Activated CD8-positive, alpha-beta memory T cell treated with anti-CD3 and anti-CD28 coated beads, Interleukin-2, amount 50 U/mL, for 4 hours (primary cell): ENCODE measurements at regions not wholly inside any gene's neighbourhood (a gene's known extent, or its start where the extent isn't known, plus 50 kb on each side); places are given as distances from the start of the nearest gene placed in this dataset.

Experiments used
- DNase-seq: peaks from one replicate; pipeline ENCODE4 v3.0.0-alpha.2; 2020

GRCh38 chr20:56805313-56805712, 176.2 kb downstream of the TFAP2C start:
- DNase-seq, result no peak

DNA sequence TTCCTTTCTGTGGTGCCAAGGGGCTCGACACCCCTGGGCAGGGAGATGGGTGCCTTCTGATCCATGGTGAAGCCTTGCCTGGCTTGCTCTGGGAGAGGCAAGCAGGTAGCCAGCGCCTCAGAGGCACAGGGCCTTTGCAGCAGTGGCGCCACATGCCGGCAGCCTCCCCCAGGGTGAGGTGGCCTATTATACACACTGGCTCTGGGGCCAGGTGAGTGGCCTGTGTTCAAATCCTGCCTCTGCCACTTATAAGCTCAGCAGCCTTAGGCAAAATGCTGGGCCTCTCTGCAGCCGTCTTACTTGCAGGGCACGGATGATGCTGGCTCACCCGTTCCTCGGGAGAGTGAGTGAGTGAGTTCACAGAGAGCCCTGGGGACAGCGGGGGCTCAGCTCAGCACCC, 176.9 kb downstream of the TFAP2C start:
- no peak for DNase-seq

GRCh38 chr20:56806952-56807517, 177.9 kb downstream of the TFAP2C start:
- no peak for DNase-seq

GRCh38 chr20:56808117-56808725, 179.1 kb downstream of the TFAP2C start:
- DNase-seq, result no peak

- no peak for DNase-seq
These were observed 179.6 kb downstream of the TFAP2C start for GRCh38 chr20:56808732-56809131.

GRCh38 chr20:56809668-56810067, 180.6 kb downstream of the TFAP2C start:
- no peak for DNase-seq

DNA sequence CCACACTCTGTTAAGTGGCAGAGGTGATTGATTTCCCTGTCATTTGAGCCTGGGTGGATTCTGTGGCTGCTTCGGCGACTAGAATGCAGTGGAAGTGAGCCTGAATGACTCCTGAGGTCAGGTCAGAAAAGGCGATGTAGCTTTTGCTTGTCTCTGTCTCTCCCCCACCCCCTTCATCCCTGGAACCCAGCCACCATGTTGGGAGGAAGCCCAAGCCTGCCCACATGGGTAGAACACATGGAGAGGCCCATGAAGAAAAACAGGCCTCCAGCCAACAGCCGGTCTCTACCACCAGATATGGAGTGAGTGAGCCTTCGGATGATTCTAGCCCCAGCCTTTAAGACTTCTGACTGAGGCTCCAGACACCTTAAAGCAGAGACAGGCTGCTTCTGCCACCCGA, 181.0 kb downstream of the TFAP2C start:
- no peak for DNase-seq

DNA sequence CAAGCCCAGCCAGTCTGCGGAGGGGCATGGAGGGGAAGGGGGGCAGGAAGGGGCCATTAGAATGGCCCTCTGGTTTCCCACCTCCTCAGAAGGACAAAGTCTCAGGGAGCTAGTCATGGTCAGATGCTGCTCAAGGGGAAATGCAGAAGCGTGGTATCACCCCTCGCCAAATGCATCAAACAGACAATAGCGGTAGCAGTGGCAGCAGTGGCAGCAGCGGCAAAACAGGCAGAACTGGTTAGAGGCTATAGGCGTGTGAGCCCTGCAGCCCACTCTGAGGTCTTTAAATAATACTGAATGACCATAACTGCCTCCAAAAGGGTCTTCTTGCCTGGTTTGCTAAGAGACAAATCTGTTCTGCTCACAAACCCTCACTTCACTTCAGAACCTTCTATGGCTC, 186.7 kb downstream of the TFAP2C start:
- DNase-seq, result no peak

DNA sequence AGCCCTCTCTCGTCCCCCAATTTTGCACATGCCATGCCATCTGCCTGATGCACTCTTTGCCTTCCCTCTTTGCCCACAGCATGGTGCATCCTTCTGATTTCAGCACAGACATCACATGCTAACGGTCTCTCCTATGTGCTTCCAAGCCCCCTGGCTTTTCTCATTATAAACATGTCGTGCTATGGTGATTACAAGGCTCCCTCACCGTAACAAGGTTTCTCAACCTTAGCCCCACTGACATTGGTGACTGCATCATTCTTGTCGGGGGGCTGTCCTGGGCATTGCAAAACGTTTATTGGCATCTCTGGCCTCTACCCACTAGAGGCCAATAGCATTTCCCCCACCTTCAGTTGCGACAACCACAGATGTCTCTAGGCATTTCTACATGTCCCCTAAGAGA, 187.2 kb downstream of the TFAP2C start:
- no peak for DNase-seq

DNA sequence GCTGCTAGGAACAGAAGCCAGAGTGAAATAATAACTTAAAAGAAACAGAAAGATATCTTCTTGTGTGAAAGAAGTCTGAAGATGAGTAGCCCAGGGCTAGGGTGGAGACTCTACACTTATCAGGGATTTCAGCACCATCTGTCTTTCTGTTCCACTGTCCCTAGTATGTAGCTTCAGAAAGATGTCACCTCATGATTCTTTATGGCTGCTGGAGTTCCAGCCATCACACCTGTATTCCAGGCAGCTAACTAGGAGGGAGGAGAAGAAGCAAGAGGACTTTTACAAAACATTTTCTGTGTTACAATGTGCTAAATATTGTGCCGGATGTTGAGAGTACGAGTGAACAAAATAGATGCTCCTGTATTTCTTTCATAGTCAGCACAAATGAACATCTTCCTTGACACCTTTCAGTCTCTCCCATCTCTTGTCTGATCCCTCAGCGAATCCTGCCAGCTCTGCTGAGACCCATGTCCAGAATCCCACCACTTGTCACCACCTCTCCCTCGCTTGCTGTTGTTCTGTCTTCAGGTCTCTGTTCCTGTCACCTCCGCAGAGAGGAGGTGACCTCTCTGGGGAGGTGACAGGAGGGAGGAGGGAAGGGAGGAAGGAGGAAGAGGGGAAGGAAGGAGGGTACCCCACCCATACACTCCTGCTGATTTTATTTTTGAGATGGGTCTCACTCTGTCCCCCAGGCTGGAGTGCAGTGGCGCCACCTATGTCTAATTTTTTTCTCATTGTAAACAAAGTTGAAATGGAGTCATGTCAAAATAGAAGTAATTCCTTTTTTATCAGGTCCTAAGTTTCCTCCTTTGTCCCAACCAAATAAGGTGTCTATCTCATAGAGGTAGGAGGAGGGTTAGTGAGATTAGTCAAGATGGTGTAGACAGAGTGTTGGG, 188.9 kb downstream of the TFAP2C start:
- DNase-seq, result no peak

DNA sequence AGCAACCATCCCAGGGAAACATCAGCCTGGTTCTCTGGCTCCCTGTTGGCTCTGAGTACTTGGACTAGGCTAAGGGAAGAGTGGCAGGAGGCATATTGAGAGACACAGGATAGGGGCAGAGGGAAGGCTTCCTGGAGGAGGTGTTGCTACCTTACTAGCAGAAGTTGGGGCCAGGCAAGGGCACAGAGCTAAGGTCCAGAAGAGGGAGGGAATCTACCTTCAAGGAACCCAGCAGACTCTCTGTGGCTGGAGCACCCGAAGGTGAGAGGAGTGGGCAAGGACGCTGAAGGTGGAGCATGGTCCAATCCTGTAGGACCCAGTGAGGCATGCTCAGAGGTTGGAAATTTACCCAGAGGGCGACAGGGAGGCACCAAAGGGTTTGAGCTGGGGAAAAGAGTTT, 191.9 kb downstream of the TFAP2C start:
- DNase-seq, result no peak

DNA sequence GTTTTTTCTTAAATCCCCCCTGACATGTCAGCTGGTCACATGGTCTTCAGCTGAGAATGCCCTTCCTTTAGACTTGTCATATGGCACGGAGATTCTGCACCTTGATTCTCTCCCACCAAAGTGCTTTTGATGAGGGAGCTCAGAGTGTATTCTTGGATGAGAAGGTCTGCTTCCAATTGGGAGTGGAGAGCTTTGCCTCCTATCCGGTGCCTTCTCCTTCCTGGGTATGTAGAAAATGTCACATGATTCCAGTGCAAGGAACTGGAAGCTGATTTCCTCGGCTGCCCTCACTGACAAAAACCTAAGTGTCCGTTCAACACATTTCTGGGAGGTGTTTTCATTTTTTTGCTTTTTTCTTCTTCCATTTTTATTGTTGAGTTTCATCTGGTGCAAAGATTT, 197.2 kb downstream of the TFAP2C start:
- no peak for DNase-seq

- no peak for DNase-seq
These were observed 197.9 kb downstream of the TFAP2C start for GRCh38 chr20:56826705-56827665.

GRCh38 chr20:56827763-56828162, 198.7 kb downstream of the TFAP2C start:
- DNase-seq, result no peak

DNA sequence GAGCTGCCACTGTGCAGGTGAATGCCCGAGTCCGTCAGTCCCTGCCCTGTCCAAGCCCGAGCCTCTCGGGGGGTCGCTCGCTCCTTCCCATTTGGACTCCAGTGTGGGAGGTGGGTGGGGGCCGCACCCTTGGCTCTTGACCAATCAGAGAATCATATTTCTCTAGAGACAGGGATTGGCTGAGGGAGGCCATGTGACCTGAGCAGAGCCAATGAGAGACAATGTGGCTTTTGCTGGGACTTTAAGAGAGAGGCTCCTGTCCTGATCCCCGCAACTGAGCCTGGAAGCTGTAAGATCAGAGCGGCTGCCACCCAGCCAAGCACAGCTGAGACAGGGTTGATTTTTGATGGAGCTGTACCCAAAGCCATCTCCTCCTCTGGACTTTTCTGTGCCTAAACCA, 199.3 kb downstream of the TFAP2C start:
- DNase-seq, result no peak

GRCh38 chr20:56829788-56830385, 200.8 kb downstream of the TFAP2C start:
- DNase-seq, result no peak

DNA sequence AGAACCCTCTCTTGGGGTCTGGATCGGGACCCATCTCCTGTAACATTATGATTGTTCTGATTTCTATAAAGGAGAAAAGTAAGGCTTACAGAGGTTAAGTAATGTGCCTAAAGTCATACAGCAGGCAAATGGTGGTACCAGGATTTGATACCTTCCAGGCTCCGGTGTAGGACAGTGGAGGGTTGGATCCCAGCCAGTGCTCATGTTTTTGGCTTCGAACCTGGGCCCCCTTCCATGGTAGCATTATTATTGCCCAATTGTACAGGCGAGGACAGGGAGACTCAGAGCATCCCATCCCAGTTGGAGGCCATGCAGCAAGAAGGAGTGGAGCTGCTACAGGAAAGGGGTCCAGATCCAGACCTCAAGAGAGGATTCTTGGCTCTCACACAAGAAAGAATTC, 202.7 kb downstream of the TFAP2C start:
- DNase-seq, result no peak

- no peak for DNase-seq
These were observed 204.3 kb downstream of the TFAP2C start for GRCh38 chr20:56833427-56833826.

DNA sequence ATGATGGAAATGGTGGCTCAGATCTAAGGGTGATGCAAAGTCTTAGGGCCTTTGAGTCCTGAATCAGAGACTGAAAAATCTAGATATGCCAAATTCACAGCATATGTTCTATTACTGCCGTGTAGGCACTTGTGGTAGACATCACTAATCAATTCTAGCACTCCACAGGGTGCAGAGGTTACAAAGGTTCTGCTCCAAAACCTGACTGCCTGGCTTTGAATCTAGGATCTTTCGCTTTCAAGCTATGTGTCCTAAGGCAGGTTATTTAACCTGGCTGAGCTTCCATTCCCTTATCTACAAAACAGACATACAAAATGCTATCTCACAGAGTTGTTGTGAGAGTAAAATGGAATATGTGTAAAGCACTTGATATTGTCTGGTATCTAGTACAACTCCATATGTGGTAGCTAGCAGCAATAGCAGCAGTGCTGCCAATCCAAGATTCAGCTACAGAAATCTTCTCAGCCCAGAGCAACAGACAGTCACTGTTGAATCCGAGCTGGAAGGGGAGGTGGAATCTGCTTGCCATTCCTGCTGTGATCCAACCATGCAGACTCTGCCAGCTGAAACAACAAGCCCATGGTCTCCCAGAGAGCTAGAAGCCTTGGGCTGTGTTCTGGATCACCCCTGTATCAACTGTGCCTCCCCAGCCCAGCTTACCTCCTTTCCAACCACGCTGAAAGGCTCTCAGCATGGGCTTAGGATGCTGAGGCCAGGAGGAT, 206.9 kb downstream of the TFAP2C start:
- no peak for DNase-seq

DNA sequence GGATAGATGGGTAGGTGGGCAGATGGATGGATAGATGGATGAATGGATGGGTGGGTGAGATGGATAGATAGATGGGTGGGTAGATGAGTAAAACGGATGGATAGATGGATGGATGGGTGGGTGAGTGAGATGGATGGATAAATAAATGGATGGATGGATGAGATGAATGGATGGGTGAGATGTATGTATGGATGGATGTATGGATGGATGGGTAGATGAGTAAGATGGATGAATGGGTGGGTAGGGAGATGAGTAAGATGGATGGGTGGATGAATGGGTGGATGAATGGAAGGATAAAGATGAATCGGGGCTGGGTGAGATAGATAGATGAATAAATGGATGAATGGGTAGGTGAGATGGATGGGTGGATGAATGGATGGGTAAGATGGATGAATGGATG, 210.1 kb downstream of the TFAP2C start:
- no peak for DNase-seq

DNA sequence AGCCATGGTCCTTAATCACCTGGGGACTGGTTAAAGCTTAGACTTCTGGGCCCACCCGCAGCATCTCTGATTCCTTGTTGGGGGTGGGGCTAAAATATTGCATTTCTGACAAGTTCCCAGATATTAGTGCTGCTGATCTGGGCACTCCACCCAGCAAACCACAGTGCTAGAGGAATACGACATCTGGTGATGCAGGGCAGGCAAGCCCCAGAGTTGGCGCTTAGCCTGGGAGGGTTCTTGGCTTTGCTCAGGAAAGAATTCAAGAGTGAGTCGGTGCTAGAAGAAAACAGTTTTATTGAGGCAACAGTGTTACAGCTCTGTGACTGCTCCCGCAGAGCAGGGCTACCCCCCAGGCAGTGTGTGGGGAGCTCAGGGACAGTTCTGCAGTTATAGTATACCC, 210.7 kb downstream of the TFAP2C start:
- DNase-seq, result no peak

- no peak for DNase-seq
These were observed 211.7 kb downstream of the TFAP2C start for GRCh38 chr20:56840716-56841261.
